DOHH2 (cell line): ENCODE measurements at regions not wholly inside any gene's neighbourhood (a gene's known extent, or its start where the extent isn't known, plus 50 kb on each side); places are given as distances from the start of the nearest gene placed in this dataset.

Experiments used
- CTCF ChIP-seq: fragments of 200-600 bp; sonication (generic); IDR thresholded peaks from one replicate; pipeline ENCODE4 v1.5.1; 2014; ENCODE audit warnings: antibody characterized with exemption, mild to moderate bottlenecking, low read depth, low read length; ENCODE audit not compliant: poor library complexity, severe bottlenecking
- EZH2phosphoT487 ChIP-seq: fragments of 200-600 bp; sonication (generic); IDR thresholded peaks from 2 replicates; pipeline ENCODE4 v1.6.1; 2017; ENCODE audit warnings: borderline replicate concordance, mild to moderate bottlenecking, antibody characterized with exemption, low read length, moderate library complexity, mixed read lengths

GRCh38 chr12:107340898-107341297 is 247.5 kb upstream of the CRY1 start:
- no peak for TF ChIP-seq CTCF
- no peak for TF ChIP-seq EZH2phosphoT487
